Lower lobe of right lung (tissue), 2 donors: ENCODE measurements at regions not wholly inside any gene's neighbourhood (a gene's known extent, or its start where the extent isn't known, plus 50 kb on each side); places are given as distances from the start of the nearest gene placed in this dataset.
"Not testable (repeated sequence)": the region's sequence is repeated elsewhere in the genome, so short reads cannot be mapped to it uniquely, and the experiment has no call there.

Source experiments
- ATAC-seq, 2 donors: fragments of 200-7000 bp; cut with Tn5 transposase; one replicate each; pipeline ENCODE4 v1.9.1; 2020 to 2022; ENCODE audit warnings: mild to moderate bottlenecking in 2 of 2, moderate library complexity in 2 of 2
- DNase-seq: peaks from one replicate; pipeline ENCODE4 v3.0.0-alpha.2; 2020
- H3K27ac ChIP-seq: fragments of 200-600 bp; one replicate; pipeline ENCODE4 v1.8.0; 2022
- H3K27me3 ChIP-seq: fragments of 200-600 bp; one replicate; pipeline ENCODE4 v1.8.0; 2022; ENCODE audit warnings: low read depth
- H3K36me3 ChIP-seq: fragments of 200-600 bp; one replicate; pipeline ENCODE4 v1.8.0; 2022; ENCODE audit warnings: mild to moderate bottlenecking
- H3K4me1 ChIP-seq: fragments of 200-600 bp; one replicate; pipeline ENCODE4 v1.8.0; 2022
- H3K4me3 ChIP-seq: fragments of 200-600 bp; one replicate; pipeline ENCODE4 v1.8.0; 2022; ENCODE audit warnings: mild to moderate bottlenecking
- H3K9me3 ChIP-seq: fragments of 200-600 bp; one replicate; pipeline ENCODE4 v1.8.0; 2022
- intact Hi-C: fragments of 100-400 bp; cut with DNase I; formaldehyde crosslinking; loops from one replicate; pipeline ENCODE4 v1.11.0; 2022
- TF ChIP-seq, protein P1 (sequence below): fragments of 200-600 bp; IDR thresholded peaks from one replicate; pipeline ENCODE4 v1.8.0; 2022; ENCODE audit warnings: antibody characterized with exemption, mild to moderate bottlenecking
- donor health status: DM: no; HTN: yes; CAD: no; lungs with severe emphysema.

DNA sequence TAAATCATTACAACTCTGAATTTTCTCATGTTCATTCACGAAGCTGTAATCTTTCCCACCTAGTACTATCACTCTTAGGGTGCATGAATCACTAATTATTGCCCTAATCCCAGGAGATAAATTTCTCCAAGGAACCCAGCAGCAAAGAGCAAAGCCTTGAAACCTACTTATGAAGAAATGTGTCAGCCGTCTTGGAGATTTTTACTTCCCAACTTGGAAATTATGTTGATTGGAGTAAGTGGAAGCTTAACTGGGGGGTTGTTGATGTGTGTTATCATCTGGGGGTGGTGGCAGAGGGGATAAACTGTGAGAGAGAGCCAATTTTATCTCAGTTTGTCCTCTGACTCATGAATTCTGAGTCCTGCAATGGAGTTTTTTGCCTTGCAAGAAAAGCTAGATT lies 440.5 kb upstream of the WWC1 start:
- intact Hi-C loops = no loop called here
- TF ChIP-seq, protein P1, sequence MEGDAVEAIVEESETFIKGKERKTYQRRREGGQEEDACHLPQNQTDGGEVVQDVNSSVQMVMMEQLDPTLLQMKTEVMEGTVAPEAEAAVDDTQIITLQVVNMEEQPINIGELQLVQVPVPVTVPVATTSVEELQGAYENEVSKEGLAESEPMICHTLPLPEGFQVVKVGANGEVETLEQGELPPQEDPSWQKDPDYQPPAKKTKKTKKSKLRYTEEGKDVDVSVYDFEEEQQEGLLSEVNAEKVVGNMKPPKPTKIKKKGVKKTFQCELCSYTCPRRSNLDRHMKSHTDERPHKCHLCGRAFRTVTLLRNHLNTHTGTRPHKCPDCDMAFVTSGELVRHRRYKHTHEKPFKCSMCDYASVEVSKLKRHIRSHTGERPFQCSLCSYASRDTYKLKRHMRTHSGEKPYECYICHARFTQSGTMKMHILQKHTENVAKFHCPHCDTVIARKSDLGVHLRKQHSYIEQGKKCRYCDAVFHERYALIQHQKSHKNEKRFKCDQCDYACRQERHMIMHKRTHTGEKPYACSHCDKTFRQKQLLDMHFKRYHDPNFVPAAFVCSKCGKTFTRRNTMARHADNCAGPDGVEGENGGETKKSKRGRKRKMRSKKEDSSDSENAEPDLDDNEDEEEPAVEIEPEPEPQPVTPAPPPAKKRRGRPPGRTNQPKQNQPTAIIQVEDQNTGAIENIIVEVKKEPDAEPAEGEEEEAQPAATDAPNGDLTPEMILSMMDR = no peak
- no peak for ATAC-seq

DNA sequence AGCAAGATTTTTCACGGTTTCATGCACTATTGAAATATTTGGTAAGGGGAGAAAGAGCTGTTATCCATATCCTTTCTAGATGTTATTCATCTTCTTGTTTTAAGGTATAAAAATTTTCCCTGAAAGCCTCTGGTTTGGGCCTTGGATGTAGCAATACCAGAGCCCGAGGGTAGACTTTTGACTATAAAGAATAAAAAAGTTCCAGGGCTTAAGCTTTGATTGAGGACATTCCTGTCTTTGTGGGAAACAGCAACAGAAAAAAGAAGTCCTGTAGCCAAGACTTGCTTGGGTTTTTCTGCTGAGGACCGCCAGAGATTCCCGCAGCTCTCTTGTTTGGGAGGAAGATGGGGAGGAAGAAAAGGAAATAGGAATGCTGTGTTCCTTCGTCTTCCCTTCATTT lies 440.0 kb upstream of the WWC1 start:
- Histone ChIP-seq H3K4me3 (no peak overlapping the region), H3K27ac (no peak overlapping the region), H3K36me3 (no peaks in the 10 kb centered on the region), H3K9me3 (no peaks in the 10 kb centered on the region), H3K4me1 (no peaks in the 10 kb centered on the region), H3K27me3 (no peaks in the 10 kb centered on the region)
- ATAC-seq (no peak), DNase-seq (no peak)
- TF ChIP-seq, protein P1 = no peak
- intact Hi-C loops = no loop called here

More for the DNA sequence above, 440.5 kb upstream of the WWC1 start:
- Histone ChIP-seq H3K4me3 (no peak overlapping the region), H3K4me1 (no peaks in the 10 kb centered on the region), H3K36me3 (no peaks in the 10 kb centered on the region), H3K9me3 (no peaks in the 10 kb centered on the region), H3K27me3 (no peaks in the 10 kb centered on the region), H3K27ac (no peak overlapping the region)
- DNase-seq = no peak

DNA sequence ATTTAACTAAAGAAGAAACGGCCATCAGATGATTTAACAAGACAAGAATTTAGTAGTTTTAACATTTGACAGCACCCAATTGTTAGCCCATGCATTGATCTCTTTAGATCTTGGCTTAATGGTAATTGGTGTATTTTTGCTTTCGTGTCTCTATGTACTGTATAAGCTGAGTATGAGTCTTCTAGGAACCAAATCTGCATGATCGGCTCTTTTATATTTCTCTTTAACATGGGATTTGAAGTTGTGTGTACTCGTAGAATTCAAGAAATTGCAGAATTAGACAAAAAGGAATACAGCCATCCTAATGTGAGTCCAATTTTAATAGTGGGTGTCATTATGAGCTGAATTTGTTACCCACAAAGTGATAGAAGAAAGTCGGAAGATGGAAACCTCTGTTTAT lies 438.9 kb upstream of the WWC1 start:
- no peaks in the 10 kb centered on the region for H3K9me3 ChIP-seq
- intact Hi-C loops = no loop called here
- H3K4me3 ChIP-seq = no peak overlapping the region
- no peaks in the 10 kb centered on the region for H3K4me1 ChIP-seq
- no peak for DNase-seq
- H3K36me3 ChIP-seq = no peaks in the 10 kb centered on the region
- no peak for ATAC-seq
- H3K27ac ChIP-seq = no peak overlapping the region
- TF ChIP-seq, protein P1 = no peak
- H3K27me3 ChIP-seq = no peaks in the 10 kb centered on the region

DNA sequence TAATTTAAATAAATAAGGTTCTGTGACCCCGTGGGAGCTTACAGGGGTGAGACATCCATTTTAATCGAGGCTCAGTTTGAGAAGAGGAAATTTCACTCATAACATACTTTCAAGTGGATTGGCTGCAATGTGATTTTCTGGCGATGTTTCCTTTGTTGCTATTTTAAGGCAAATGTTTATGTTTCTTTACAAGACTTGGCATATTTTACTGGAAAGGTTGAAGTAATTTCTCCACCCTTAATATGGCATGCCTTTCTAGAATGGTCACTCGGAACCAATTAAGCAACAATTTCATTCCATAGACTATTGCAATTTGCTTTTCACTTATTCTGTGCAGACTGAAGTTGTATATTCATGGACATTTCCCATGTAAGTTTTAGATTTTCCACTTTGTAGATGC lies 438.0 kb upstream of the WWC1 start:
- Histone ChIP-seq H3K36me3 (no peaks in the 10 kb centered on the region), H3K9me3 (no peaks in the 10 kb centered on the region), H3K27me3 (no peaks in the 10 kb centered on the region), H3K27ac (no peak overlapping the region), H3K4me1 (no peaks in the 10 kb centered on the region), H3K4me3 (no peak overlapping the region)
- intact Hi-C loops = no loop called here
- TF ChIP-seq, protein P1 = no peak
- DNase-seq (no peak), ATAC-seq (no peak)

DNA sequence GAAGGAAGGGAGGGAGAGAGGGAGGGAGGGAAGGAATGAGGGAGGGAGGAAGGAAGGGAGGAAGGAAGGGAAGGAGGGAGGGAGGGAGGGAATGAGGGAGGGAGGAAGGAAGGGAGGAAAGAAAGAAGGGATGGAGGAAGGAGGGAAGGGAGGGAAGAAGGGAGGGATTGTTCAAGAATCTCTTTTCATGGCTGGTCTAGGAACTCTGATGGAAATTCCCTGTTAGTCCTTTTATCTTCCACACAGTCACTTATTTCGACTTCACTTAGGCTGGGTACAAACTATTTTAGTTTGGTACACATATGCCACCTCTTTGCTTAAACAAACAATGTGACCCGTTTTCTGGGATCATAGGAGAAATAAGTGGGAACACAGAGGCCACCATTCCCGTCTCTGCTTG lies 435.6 kb upstream of the WWC1 start:
- TF ChIP-seq, protein P1 = no peak
- Histone ChIP-seq H3K4me3 (no peak overlapping the region), H3K27me3 (no peaks in the 10 kb centered on the region), H3K4me1 (no peaks in the 10 kb centered on the region), H3K9me3 (no peaks in the 10 kb centered on the region), H3K36me3 (no peaks in the 10 kb centered on the region), H3K27ac (no peak overlapping the region)
- ATAC-seq = no peak
- intact Hi-C loops = no loop called here
- DNase-seq = no peak

DNA sequence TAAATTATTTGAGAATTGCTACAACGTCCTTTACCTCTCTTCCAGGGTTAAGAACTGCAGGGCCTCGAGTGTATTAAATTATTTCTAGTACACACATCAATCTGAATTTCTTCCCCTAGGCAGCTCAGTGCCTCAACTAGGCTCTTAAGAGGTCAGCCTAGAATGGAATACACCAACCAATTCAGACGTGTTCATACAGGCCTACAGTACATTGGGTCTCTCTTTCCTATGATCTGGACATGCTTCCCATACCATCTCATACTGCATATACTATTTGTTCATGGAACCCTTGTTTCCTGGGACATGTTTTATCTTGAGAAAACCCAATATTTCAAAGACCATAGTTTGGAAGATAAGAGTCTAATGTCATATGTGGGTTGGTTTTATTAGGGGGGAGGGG lies 434.1 kb upstream of the WWC1 start:
- H3K4me1 ChIP-seq = no peaks in the 10 kb centered on the region
- ATAC-seq (no peak), DNase-seq (no peak)
- intact Hi-C loops = no loop called here
- no peak overlapping the region for H3K4me3 ChIP-seq
- no peak overlapping the region for H3K27ac ChIP-seq
- TF ChIP-seq, protein P1 = no peak
- H3K27me3 ChIP-seq = no peaks in the 10 kb centered on the region
- no peaks in the 10 kb centered on the region for H3K9me3 ChIP-seq
- H3K36me3 ChIP-seq = no peaks in the 10 kb centered on the region

DNA sequence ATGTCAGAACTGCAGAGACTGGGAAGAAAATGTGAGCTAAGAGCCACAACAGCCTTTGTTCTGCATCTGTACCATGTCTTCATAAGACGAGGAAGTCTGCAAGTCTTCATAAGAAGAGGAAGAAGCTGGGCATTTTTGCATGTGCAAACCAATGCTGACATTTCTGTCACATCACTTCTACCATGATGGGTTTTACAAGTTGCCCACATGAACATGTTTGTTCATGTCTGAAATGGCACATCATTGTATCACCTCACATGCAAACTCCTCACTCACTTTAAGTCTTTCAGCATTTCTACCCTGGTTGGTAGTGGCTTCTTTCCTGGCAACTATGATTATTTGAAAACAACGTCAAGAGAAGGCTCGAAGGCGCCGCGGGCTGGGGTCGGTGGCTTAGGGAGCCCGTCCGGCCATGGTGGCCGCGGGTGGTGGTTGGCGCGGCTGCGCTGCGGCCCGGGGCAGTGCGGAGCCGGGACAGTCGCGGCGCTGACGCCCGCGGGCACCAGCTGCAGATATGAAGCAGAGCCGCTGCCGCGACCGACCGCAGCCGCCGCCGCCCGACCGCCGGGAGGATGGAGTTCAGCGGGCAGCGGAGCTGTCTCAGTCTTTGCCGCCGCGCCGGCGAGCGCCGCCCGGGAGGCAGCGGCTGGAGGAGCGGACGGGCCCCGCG lies 433.1 kb upstream of the WWC1 start:
- H3K4me3 ChIP-seq, DNase-seq, ATAC-seq, H3K27me3 ChIP-seq, H3K9me3 ChIP-seq, H3K27ac ChIP-seq, H3K36me3 ChIP-seq, H3K4me1 ChIP-seq, intact Hi-C loops: not testable (repeated sequence)
